Thyroid gland (tissue), 4 donors: ENCODE measurements at regions not wholly inside any gene's neighbourhood (a gene's known extent, or its start where the extent isn't known, plus 50 kb on each side); places are given as distances from the start of the nearest gene placed in this dataset.

Experiments used
- DNase-seq, 2 donors: peaks; one replicate each; pipeline ENCODE4 v3.0.0-alpha.2; 2019
- H3K27ac ChIP-seq, 3 donors: fragments of 200-600 bp; sonication (generic); 1 replicate in 2 of 3; 2 replicates in 1 of 3; pipeline ENCODE4 v1.5.1; 2016 to 2019; ENCODE audit warnings: mild to moderate bottlenecking in 1 of 3, moderate library complexity in 1 of 3
- H3K27me3 ChIP-seq: fragments of 200-600 bp; sonication (generic); one replicate; pipeline ENCODE4 v1.5.1; 2019
- H3K36me3 ChIP-seq, 2 donors: fragments of 200-600 bp; sonication (generic); one replicate each; pipeline ENCODE4 v1.5.1; 2016 to 2019
- H3K4me1 ChIP-seq, 2 donors: fragments of 200-600 bp; sonication (generic); one replicate each; pipeline ENCODE4 v1.5.1; 2017 to 2019
- H3K4me3 ChIP-seq, 3 donors: fragments of 200-600 bp; sonication (generic); replicated peaks in 1 of 3; 1 replicate in 2 of 3; 2 replicates in 1 of 3; pipeline ENCODE4 v1.5.1; 2016; ENCODE audit warnings: mild to moderate bottlenecking in 1 of 3
- H3K9me3 ChIP-seq: fragments of 200-600 bp; sonication (generic); one replicate; pipeline ENCODE4 v1.5.1; 2017
- POLR2A ChIP-seq, 2 donors: fragments of 450-650 bp; IDR thresholded peaks; one replicate each; pipeline ENCODE4 v1.6.1; 2017; ENCODE audit warnings: antibody characterized with exemption in 2 of 2, mild to moderate bottlenecking in 2 of 2, moderate library complexity in 1 of 2
- WGBS, 2 donors: methylation state at CpG; one replicate each; pipeline ENCODE4 v1.1.5; 2017; 5-methylcytosine and 5-hydroxymethylcytosine counted together
- intact Hi-C: fragments of 100-400 bp; cut with DNase I; formaldehyde crosslinking; loops from one replicate; pipeline ENCODE4 v1.15.1; 2023
- TF ChIP-seq, protein P1 (sequence below), 6 experiments: fragments of 200-600 bp in 3 of 6; fragments of 450-650 bp in 3 of 6; sonication (generic) in 3 of 6; IDR thresholded peaks; one replicate each; pipeline ENCODE4 v1.5.1; 2016 to 2019; ENCODE audit warnings: antibody characterized with exemption in 6 of 6, mild to moderate bottlenecking in 2 of 6, inconsistent platforms in 1 of 6, moderate library complexity in 1 of 6

DNA sequence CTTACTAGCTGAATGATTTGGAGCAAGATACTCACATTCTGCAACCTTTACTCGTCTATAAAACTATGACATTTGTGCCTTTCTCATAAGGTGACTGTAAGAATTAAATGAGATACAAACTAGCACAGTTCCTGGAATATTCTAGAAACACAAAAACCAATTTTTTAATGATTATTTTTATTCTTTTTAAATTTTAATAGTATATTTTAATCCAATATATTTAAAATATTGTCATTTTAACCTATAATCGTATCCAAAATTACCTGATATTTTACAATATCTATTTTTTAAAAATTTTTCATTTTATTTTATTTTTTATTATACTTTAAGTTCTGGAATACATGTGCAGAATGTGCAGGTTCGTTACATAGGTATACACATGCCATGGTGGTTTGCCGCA is 238.1 kb downstream of the OLFM4 start:
- WGBS, 2 donors: 91 to 92% methylated on average over 4 of the region's 4 CpGs

DNA sequence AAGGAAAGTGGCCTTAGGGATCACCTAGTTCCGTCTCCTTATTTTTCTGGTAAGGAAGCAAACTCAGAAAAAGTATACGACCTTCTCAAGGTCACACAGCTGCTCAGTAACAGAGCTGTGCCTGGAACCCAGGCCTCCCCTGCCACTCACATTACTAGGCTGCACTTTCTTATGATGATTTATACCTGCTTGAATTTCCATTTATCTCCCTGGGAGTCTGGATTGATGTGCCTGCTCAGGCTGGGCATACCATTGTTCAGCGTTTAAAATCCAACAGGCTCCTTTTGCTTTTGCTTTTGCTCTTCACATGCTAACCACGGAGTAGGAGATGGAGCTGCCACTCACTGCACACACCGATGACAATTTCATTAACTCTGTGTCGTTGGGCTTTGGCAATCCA is 241.0 kb downstream of the OLFM4 start:
- intact Hi-C loops: no loop called here
- no peaks in the 10 kb centered on the region for H3K27me3 ChIP-seq
- no peaks in the 10 kb centered on the region for H3K4me1 ChIP-seq
- no peak overlapping the region for H3K27ac ChIP-seq
- no peaks in the 10 kb centered on the region for H3K9me3 ChIP-seq
- WGBS, 2 donors: 78 to 81% methylated on average over 6 of the region's 6 CpGs
- no peak for DNase-seq
- no peaks in the 10 kb centered on the region for H3K36me3 ChIP-seq
- no peak for TF ChIP-seq POLR2A (IDR thresholded peaks at IDR 0.05)
- TF ChIP-seq, protein P1, sequence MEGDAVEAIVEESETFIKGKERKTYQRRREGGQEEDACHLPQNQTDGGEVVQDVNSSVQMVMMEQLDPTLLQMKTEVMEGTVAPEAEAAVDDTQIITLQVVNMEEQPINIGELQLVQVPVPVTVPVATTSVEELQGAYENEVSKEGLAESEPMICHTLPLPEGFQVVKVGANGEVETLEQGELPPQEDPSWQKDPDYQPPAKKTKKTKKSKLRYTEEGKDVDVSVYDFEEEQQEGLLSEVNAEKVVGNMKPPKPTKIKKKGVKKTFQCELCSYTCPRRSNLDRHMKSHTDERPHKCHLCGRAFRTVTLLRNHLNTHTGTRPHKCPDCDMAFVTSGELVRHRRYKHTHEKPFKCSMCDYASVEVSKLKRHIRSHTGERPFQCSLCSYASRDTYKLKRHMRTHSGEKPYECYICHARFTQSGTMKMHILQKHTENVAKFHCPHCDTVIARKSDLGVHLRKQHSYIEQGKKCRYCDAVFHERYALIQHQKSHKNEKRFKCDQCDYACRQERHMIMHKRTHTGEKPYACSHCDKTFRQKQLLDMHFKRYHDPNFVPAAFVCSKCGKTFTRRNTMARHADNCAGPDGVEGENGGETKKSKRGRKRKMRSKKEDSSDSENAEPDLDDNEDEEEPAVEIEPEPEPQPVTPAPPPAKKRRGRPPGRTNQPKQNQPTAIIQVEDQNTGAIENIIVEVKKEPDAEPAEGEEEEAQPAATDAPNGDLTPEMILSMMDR (IDR thresholded peaks at IDR 0.05): no peak
- no peak overlapping the region for H3K4me3 ChIP-seq

More for the DNA sequence above, 238.1 kb downstream of the OLFM4 start:
- H3K4me3 ChIP-seq: no peak overlapping the region
- H3K9me3 ChIP-seq: no peaks in the 10 kb centered on the region
- TF ChIP-seq POLR2A (IDR thresholded peaks at IDR 0.05): no peak
- TF ChIP-seq, protein P1 (IDR thresholded peaks at IDR 0.05): no peak
- no peak for DNase-seq
- no peaks in the 10 kb centered on the region for H3K4me1 ChIP-seq
- H3K36me3 ChIP-seq: no peaks in the 10 kb centered on the region
- H3K27me3 ChIP-seq: no peaks in the 10 kb centered on the region
- H3K27ac ChIP-seq: no peak overlapping the region
- intact Hi-C loops: no loop called here

DNA sequence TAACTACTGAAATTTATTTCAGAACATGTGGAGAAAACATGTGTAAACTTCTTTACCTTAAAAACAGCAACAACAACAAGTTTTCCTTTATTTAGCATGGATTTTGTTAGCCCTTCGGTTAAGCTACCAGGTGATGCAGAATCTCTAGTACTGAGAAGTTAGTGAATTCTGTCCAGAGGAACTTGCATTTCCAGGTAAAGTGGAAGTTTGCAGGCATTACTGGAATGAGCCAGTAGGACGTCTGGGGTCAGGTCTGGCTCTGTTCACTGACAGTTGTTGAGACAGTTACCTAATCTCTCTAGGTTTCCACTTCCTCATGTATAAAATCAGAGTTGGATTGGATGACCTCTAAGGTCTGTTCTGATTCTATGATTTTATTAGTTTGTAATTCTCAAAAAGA is 244.3 kb downstream of the OLFM4 start:
- Histone ChIP-seq H3K36me3 (no peaks in the 10 kb centered on the region), H3K4me3 (no peak overlapping the region), H3K4me1 (no peaks in the 10 kb centered on the region), H3K27me3 (no peaks in the 10 kb centered on the region), H3K27ac (no peak overlapping the region), H3K9me3 (no peaks in the 10 kb centered on the region)
- TF ChIP-seq, protein P1 (IDR thresholded peaks at IDR 0.05): no peak
- TF ChIP-seq POLR2A (IDR thresholded peaks at IDR 0.05): no peak
- intact Hi-C loops: no loop called here
- DNase-seq: no peak
- 51 to 65% methylated on average over 2 of the region's 2 CpGs for WGBS, 2 donors

DNA sequence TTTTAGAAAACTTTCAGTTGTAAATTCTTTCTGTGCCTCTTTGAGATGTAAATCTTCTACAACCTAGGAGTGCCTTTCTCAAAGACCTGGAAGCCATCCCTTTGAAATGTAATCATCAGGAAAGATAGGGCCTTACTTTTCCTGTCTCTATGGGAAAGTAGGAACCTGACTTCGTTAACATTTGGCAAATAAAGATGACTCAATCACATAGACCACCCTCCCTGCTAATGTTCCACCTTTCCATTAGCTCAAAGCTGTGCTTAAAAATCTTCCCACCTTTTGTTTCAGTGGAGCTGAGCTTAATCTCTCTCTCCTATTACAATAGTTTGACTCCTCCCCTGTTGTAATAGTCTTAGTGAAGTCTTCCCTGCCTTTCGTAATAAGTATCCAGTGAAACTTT is 247.7 kb downstream of the OLFM4 start:
- 28 to 46% methylated on average over 2 of the region's 2 CpGs for WGBS, 2 donors
- Histone ChIP-seq H3K4me1 (no peaks in the 10 kb centered on the region), H3K9me3 (no peaks in the 10 kb centered on the region), H3K4me3 (no peak overlapping the region), H3K36me3 (no peaks in the 10 kb centered on the region), H3K27ac (no peak overlapping the region), H3K27me3 (no peaks in the 10 kb centered on the region)
- intact Hi-C loops: no loop called here
- no peak for TF ChIP-seq POLR2A (IDR thresholded peaks at IDR 0.05)
- TF ChIP-seq, protein P1 (IDR thresholded peaks at IDR 0.05): no peak
- DNase-seq: no peak

DNA sequence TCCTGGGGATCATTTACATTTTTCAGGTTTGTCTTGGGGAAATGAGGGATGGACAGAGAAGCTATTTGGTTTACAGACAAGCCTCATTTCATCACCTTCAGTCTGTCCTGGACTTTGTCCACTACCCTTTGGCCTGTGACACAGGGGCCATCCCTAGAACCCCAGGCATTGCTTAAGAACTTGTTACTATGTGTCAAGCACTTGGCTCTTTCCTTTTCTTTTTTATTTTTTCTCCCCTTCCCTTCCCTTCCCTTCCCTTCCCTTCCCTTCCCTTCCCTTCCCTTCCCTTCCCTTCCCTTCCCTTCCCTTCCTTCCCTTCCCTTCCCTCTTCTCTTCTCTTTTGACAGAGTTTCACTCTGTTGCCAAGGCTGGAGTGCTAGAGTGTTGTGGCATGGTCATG is 253.1 kb downstream of the OLFM4 start:
- no peak overlapping the region for H3K27ac ChIP-seq
- intact Hi-C loops: no loop called here
- no peaks in the 10 kb centered on the region for H3K27me3 ChIP-seq
- H3K36me3 ChIP-seq: no peaks in the 10 kb centered on the region
- H3K9me3 ChIP-seq: no peaks in the 10 kb centered on the region
- DNase-seq: no peak
- H3K4me1 ChIP-seq: no peaks in the 10 kb centered on the region
- H3K4me3 ChIP-seq: no peak overlapping the region
- no peak for TF ChIP-seq POLR2A (IDR thresholded peaks at IDR 0.05)
- TF ChIP-seq, protein P1 (IDR thresholded peaks at IDR 0.05): no peak
